HG03039 (cell line): ENCODE measurements at regions not wholly inside any gene's neighbourhood (a gene's known extent, or its start where the extent isn't known, plus 50 kb on each side); places are given as distances from the start of the nearest gene placed in this dataset.
A peak's percentile ranks its signal among the peaks of the same experiment; 100 is the strongest.

ENCODE experiments used
- ATAC-seq: cut with Tn5 transposase; IDR thresholded peaks from one replicate; pipeline ENCODE4 v1.9.1; 2021; ENCODE audit warnings: mild to moderate bottlenecking, moderate library complexity; ENCODE audit not compliant: unreplicated experiment

DNA sequence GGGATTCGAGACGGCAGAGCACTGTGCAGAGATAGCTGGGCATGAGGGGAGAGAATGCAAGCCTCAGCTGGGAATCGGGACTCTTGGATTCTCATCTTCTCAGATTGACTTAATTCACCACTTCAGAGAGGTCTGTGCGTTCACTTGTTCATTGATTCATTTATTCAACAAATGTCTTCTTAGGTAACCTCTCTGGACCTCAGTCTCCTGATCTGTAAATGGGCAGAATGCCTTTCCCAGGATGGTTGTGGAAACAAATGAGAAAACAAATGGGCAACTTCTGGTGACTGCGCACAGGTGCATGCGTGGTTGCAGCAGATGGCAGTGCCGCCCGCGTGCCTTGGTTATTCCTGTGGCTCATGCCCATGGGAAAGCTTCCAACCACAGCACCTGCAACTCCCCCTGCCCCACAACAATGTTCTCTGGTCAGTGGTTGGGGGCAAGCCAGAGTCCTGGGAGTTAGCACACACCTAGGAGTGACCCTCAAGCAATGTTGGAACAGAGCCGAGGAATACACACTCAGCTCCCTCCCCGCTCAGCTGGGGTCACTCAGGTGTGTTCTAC, 110.1 kb upstream of the RUNX3 start:
- ATAC-seq = no peak

DNA sequence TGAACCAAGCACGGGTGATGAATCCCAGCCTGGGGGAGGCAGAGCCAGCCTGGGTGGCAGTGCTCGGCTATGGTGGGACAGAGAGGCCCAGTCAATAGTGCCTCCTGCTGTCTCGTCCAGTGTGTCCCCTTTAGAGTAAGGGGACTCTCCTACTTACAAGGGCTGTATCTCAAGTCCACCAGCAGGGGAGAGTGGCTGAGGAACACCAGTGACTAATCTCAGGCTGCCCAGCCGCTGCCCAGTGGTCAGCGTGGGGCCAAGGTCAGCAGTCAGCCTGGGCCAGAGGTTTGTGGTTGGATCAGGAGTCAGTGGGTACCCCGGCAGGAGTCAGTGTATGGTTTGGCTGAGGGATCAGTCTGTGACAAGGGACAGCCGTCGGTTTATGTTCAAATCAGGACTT, 109.2 kb upstream of the RUNX3 start:
- ATAC-seq = no peak

DNA sequence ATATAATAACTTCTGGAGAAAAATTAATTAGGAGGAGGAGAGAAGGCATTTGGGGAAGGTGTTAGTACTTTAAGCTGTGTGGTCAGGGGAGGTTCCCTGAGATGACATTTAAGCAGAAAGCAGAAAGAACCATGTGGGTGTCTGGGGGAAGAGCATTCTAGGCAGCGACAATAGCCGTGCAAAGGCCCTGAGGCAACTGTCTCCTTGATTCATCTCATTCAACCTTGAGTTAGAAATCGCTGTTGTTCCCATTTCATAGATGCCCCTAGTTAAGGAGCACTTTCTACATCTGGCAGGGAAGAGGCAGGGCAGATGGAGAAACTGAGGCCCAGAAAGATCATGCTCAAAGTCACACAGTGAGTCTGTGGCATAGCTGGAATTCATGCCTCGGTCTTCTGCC, 108.6 kb upstream of the RUNX3 start:
- ATAC-seq = no peak

DNA sequence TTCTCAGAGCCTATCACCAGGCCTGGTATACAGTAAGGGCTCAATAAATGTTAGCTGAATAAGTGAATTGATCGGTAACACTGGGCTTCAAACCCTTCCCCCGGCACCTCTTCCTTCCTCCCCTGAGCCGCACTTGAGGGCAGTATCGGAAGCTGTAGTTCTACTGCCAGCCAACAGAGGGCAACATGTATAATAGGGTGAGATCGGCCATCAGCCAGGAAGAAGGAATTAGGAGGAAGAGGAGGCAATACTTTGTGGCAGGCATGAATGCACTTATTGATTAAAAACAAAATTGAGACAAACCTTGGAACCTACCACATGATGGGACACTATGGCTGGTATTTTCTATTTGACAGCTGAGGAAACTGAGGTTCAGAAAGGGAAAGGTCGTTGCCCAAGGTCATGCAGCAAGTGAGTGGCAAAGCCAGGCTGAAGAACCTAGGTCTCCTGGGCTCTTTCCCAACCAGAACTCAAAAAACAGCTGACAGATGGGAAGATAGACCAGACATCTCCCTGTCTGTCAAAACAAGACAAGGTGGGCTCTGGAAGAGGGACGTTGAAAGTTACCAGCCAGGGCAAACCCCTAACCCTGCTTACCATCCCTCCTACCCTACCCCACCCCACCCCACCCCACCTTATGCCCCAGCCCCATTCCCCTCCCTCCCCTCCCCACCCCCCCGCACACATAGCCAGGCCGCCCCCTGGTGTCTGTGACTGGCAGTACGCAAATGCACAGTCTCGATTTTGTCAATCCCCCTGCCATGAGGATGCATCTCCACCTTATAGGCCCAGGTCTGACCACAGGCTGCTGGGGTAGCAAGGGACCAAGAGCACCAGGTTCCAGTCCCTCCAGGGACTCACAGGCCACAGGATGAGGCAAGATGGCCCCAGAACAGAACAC, 107.3 kb upstream of the RUNX3 start:
- ATAC-seq = no peak

DNA sequence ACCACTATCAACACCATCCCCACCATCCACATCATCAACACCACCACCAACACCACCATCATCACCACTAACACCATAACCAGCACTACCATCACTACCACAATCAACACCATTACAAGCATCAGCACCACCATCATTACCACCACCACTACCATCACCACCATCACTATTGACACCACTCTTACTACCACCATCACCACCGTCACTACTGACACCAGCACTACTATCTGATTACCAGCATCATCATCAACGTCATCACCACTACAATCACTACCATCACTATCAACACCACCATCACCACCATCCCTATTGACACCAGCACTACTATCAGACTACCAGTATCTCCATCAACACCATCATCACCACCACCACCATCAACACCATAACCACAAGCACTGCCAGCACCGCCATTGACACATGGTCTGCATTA, 106.1 kb upstream of the RUNX3 start:
- no peak for ATAC-seq

DNA sequence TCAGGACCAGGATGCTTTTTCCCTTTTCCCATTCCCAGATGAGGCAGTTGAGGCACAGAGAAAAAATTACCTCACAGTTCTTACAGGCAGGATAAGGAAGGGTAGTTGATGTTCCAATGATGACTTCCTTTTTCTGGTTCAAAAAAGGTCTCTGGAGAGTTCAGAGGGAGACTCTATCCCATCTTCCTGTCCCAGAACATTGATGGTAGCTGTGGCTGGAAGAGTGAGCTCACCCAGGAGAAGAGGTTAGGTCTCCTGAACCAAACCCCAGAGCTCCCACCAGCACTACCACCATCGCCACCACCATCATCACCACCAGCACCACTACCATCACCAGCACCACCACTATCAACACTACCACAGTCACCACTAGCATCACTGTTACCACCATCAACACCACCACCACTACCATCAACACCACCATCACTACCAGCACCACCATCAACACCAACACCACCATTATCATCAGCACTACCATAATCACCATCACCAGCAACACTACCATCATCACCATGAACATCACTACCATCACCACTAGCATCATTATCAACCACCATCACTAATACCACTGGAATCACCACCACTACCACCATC, 105.5 kb upstream of the RUNX3 start:
- ATAC-seq = no peak

DNA sequence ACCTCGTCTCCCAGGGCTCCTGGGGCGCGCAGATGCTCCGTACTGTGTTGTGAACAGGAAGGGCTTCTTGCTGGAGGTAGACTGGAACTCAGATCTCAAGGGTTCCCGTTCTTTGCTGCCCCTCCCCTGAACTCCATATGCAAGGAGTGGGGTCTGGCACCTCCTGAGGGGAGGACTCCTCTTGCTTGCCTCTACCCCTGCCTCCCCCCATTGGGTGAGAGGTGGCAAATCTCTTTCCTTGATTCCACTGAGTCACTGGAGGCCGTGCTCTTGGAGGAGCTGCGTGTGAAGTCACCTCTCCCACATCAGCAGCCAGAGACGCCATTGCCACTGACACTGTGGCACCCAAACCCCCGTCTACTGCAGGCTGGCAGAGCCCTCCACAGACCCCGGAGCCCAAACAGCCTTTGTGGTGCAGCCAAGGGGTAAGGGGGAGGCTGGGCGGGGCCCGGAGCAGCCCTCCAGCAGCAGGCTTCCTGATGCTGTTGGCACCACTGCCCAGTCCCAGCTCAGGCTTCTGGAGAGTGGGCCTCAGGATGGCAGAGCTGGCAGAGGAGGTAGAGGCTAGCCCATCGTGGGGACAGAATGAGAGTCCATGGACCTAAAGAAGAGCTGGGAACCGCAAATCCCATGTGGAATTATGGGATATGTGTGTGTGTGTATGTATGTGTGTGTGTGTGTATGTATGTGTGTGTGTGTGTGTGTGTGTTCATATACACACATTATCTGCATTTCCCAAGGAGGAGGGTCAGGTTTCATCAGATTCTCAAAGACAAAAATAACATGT, 104.9 kb upstream of the RUNX3 start:
- ATAC-seq = no peak

DNA sequence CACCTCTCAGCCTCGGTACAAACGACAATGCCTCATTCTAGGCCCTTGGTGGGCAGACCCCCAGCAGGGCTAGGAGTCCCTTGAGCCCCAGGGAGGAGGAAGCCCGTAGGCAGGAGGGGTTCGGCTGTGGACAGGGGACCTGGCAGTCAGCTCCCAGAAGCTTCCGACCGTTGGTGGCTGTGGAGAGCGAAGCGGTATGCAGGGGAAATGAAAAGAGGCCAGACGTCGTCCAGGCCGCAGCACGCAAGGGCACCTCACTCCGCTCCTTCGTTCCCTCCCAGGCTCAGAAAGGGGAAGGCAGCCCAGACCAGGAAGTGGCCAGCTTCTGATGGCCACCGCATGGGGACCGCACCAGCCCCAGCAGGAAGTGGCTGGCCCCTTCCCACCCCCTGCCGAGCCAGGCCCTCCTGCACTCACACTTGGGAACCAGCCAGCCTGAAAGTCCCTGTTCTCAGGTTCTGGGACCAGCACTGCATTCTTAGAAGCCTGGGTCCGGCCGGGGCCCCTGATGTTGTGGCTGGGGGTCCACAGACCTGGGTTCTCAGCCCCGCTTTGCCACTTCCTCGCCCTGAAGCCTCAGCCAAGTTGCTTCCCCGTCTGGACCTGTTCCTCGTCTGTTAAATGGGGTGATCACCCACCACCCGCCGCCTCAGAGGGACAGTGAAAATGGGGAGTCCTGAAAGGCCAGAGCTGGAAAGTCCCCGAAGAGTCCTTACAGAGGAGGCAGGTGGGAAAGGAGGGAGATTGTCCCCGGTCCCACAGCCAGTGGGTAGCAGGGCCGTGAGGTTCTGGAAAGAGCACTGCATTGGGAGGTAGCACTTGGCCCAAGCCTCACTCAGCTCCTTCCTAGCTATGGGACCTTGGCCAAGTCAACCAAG, 104.0 kb upstream of the RUNX3 start:
- ATAC-seq = no peak

DNA sequence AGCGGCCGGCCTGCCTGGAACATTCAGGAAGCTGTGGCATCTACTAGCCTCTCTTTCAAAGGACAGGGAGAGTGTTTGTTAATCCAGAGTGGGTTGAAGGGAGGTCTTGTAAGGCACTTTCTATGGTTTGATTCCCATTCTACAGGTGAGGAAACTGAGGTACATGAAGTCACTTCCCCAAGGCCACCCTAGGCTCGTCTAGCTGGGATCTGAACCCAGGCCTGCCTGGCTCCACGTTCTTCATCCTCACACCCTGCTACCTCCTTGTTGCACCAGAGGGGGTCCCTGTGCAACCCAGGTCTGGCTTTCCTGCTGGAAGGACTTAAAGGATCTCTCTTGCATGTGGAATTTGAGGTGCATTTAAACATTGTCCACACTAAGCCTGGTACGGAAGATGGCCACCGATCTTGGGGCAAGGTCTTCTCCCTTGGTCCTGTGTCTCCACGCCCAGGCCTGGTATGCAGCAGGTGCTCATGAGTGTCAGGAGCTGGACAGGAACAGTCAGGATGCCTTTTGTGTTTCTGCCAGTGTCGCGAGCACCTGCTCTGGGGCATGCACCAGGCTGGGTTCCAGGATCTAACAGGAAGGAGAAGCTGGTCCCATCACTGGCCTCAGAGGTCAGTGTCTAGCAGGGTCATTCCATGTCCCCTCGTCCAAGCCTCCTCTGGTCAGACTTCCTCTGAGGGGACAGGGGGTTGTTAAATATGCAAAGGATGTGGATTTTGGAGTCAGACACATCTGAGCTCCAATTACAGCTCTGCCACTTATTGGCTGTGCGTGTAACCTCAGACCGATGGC, 103.2 kb upstream of the RUNX3 start:
- ATAC-seq = no peak

DNA sequence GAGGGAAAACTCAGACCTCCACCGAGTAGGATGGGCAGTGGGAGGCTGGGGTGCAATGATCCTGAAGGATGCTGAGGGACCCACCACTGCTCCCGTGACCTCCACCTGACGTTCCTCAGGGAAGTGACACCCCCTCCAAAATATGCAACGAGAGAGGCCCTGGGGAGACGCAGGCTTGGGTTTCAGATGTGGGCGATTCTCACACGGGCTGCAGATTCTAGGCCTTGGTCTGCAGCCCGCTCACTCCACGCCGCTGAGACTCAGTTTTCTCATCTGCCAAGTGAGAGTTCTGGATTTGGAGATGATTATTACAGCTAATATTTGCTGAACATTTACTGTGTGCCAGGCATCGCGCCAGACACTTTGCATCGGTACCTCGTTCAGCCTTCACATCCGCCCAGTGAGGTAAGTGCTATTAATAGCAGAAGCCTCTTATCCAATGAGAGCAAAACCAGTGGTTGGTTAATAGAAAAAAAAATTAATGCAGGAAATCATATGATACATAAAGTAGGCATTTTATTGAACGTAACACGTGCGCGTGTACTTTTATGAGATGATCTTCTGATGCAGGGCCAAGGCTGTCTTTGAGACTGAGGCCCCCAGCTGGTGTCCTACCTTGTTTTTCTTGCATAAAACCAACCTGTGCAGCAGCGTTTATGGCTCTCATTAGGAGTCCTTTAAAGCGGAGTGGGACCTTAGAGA, 102.0 kb upstream of the RUNX3 start:
- ATAC-seq = no peak

DNA sequence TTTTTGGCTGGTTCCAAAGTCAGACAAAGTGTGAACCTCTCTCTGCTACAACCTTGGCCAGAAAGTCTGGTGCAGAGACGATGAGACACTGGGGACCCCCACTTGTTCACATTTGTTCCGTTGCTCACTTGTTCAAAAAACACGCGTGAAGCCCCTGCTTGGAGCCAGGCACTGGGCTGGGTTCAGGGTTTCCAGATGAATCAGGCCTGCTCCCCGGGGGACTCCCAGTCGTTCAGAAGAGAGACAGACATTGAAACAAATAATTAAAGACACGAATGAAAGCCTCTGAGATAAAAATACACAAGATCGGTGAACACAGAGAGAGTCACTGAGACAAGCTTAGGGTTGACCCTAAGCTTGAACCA, 101.5 kb upstream of the RUNX3 start:
- ATAC-seq = no peak

DNA sequence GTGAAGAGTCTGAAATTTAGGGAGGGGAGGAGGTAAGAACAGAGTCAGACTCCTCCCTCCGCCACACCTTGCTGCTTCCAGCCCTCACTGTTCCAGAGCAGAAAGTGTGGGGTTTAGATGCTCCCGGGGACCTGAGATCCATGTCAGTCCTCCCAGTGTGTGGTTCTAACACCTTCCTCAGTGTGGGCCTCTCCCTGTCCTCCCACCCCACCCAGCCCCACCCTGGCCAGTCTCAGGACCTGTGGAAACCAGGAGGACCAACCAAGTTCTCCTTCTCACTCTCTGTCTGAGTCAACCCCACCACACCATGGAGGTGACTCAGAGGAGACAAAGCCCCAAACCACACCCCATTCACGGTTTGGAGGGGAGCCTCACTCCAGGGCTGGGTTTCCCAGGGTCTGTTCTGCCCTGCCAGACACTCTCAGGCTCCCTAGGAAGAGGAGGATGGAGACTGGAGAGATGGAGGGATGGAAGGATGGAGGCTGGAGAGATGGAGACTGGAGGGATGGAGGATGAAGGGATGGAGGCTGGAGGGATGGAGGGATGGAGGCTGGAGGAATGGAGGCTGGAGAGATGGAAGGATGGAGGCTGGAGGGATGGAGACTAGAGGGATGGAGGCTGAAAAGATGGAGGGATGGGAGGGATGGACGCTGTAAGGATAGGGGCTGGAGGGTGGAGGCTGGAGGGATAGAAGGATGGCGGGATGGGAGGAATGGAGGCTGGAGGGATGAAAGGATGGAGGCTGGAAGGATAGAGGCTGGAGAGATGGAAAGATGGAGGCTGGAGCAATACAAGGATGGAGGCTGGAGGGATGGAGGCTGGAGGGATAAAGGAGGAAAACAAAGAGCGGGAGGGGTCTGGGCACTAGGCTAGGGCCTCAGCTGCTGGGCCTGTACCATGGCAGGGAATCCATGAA, 100.9 kb upstream of the RUNX3 start:
- peak; percentile 32 for ATAC-seq

DNA sequence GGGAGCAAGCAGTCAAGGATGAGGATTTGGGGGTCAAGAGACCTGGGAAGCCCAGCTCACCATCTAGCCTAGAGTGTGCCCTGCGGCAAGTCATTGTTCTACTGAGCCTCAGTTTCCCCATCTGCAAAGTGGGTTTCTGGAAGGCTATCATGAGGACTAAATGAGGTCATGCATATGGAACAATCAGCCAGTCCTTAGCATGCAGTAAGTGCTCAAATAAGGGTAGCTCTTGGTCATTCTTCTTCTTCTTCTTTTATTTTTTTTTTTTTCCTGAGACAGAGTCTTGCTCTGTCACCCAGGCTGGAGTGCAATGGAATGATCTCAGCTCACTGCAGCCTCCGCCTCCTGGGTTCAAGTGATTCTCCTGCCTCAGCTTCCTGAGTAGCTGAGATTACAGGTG, 99.9 kb upstream of the RUNX3 start:
- ATAC-seq = no peak

DNA sequence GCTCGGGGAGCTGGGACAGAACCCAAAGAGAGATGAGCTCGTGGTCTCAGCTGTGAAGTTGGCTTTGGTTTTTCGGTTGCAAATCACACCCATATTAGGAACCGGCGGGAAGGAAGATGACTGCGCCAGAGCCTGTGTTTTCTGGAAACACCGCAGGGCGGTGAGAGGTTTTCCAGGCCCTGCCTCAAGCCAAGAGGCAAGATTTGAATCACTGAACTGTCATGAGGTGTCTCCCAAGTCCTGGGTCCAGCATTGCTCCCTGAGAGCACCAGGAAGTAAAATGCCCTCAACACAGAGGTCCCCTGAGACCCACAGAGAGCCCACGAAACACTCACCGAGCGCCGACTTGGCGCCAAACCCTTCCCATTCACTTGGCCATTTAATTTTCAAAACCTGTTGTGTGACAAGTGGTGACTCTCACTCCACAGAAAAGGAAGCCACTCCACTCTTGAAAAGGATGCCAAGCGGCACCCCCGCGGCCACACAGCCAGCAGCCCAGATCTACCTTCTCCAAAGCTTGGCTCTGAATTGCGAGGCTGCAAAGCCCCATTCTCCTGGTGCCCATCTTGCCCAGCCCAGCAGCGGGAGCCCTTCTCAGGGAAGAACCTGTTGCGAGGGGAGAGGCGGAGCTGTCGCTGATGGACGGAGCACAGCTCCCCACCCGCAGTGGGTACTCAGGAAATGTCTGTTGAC, 99.0 kb upstream of the RUNX3 start:
- ATAC-seq = no peak

DNA sequence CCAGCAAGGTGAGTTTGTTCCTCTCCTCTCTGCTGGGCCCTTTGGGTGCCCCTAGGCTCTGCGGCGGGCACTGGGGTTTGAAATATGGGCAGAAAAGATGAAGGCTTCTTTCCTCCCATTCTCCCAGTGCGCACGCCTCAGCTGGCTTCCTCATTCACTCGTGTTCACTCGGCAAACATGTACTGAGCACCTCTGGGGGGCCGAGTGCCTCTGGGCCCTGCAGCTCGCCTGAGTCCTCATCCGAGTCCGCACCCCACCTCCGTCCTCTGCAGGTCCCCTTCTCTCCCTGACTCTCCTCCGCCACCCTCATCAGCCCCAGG, 98.5 kb upstream of the RUNX3 start:
- ATAC-seq = no peak

DNA sequence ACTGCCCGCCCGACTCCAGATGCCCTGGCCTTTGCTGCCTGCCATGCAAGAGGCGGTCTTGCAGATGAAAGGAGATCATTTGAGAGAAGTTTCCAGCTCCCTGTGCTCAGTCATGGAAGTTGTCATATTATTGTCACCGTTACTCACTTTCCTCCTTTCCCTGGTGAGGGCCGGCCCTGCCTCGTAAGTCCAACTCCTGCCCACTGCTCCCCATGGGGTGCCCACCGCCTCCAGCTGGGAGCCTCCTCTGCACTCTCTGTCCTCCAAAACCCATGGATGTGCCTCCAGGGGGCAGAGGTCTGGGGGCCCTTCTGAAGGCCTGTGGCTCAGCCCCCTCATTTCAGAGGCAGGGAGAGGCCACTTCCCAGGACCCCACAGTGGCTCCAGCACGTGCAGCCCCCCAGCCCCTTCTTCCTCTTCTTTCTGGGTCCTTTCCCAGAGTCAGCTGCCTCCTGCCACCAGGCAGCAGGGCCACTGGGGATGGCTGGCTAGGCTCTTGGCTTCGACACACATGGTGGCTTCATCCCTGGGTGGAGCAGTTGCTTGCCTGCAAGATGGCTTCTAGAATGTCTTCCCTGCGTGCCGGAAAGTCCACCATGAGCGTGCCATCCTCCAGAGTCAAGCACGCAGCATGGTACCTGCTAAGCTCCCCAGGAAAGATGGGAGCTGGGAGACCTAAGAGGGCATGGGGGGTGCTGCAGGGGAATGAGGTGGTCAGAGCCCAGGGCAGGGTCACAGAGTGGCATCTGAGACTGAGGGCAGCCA, 97.9 kb upstream of the RUNX3 start:
- ATAC-seq = no peak
